Cardiac fibroblast (primary cell): ENCODE measurements at regions not wholly inside any gene's neighbourhood (a gene's known extent, or its start where the extent isn't known, plus 50 kb on each side); places are given as distances from the start of the nearest gene placed in this dataset.

Experiments used
- DNase-seq, 2 donors: peaks; one replicate each; pipeline versions ENCODE4 v3.0.0 to v3.0.0-alpha.2; 2010; ENCODE audit warnings: low read depth in 2 of 2
- H3K4me3 ChIP-seq, 2 donors: replicated peaks in 1 of 2; 1 replicate in 1 of 2; 2 replicates in 1 of 2; pipeline ENCODE4 v1.5.1; 2011; ENCODE audit warnings: low read depth in 2 of 2, low read length in 2 of 2, mild to moderate bottlenecking in 2 of 2, moderate library complexity in 1 of 2
- CTCF ChIP-seq: IDR thresholded peaks from one replicate; pipeline ENCODE4 v1.5.1; 2011; ENCODE audit warnings: low read depth, mild to moderate bottlenecking, low read length, inconsistent platforms

DNA sequence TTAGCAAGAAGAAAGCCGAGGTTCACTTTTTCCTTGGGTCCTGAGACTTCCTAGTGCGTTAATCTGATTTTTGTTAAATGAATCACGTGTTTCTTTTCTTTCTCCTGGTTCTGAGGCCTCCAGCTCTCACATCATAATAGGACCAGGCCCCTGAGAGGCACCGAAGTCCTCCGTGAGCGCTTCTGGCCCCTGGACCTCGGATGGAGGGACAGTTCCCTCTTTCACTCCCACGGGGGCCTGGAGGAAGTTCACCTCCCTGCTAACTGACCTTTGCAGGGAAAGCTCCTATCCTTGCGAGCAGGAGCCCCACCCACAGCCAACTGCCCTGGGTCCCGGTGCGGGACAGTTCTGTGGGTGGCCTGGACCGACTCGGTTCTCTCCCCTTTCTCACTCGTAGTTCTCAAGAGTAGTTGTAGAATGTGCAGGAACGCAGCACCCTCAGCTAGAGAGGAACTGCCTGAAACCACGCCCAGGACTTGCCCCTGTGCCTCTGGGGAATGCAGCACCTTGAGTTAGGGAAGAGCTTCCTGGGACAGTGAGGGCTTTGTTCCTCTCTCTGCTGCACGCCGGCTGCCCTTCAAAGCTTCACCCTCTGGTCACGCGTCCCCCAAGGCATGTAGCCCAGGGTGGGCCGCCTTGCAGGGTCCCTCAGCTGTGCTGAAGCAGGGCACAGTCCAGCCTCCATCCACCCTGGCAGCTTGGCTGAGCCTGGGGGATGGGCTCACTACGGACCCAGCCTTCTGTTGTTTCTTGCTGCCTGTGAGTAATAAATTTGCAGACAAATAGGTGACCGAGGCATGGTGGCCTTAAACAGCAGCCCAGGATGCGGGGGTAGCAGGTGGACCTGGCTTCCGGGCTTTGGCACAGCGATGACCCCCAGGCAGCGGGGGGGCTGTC is 264.6 kb downstream of the ADGRD1 start:
- TF ChIP-seq CTCF = no peak
- no peak overlapping the region for H3K4me3 ChIP-seq
- no peak for DNase-seq

DNA sequence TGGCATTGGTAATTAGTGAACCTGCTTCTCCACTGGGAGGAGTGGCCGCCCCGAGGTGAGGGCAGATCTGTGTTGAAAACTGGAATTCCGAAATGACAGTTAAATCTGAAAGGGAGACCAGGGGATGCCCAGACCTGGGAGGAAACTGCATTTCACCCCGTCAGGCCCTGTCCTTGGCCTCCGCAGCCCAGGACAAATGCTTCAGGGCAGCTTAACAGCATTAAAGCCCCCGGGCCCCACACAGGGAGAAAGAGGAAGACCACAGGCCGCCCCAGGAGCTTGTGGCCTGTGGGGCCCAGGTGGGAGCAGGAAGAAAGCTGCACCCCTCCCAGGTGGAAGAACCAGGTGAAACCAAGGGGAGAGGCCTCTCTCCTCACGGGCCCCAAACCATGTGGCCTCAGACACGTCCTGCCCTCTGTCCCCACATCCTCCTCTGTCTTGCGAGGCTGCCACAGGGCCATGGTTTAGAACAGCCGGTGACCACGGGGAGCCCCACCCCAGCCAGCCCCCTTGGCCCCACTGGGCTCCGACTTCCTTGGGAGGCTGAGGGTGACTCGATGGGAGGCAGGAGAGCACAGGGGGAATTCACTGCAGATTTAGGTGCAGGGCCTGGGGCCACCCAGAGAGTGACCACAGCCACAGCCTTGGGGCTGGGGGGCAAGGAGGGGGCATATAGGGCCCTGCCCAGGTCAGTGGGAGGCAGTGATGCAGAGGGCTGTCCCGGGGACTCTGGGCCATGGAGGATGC is 265.4 kb downstream of the ADGRD1 start:
- TF ChIP-seq CTCF = no peak
- no peak overlapping the region for H3K4me3 ChIP-seq
- no peak for DNase-seq

DNA sequence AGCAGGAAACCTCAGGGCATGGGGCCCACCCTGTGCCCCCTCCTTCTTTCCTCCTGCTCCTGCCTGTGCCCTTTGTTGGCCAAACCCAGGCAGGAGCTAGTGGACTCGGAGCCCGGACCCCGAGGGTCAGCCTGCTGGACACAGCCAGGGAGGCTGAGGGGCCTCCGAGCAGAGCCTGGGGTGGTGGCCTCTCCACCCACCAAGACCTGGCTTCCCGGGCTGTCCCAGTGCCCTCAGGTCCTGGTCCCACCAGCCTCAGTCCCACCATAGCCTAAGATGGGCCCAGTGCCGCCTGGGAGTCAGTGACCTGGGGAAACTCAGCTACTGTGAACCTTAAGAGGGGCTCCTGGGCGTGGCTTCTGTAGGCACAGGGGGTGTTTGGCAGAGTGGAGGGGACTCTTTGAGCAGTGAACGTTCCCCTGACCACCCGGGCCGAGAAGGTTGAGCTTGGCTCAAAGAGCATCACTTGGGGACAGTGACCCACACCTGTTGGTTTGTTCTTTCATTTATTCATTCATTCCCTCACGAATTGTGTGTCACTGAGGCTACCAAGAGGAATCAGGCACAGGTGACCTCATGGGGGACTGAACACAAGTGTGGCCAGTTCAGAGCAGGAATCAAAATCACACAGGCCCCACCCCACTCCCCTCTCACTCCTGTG is 266.1 kb downstream of the ADGRD1 start:
- TF ChIP-seq CTCF = no peak
- H3K4me3 ChIP-seq = no peak overlapping the region
- DNase-seq = no peak

- no peak for TF ChIP-seq CTCF
- DNase-seq = no peak
- no peak overlapping the region for H3K4me3 ChIP-seq
Observed at GRCh38 chr12:131220331-131220685, 266.6 kb downstream of the ADGRD1 start.

DNA sequence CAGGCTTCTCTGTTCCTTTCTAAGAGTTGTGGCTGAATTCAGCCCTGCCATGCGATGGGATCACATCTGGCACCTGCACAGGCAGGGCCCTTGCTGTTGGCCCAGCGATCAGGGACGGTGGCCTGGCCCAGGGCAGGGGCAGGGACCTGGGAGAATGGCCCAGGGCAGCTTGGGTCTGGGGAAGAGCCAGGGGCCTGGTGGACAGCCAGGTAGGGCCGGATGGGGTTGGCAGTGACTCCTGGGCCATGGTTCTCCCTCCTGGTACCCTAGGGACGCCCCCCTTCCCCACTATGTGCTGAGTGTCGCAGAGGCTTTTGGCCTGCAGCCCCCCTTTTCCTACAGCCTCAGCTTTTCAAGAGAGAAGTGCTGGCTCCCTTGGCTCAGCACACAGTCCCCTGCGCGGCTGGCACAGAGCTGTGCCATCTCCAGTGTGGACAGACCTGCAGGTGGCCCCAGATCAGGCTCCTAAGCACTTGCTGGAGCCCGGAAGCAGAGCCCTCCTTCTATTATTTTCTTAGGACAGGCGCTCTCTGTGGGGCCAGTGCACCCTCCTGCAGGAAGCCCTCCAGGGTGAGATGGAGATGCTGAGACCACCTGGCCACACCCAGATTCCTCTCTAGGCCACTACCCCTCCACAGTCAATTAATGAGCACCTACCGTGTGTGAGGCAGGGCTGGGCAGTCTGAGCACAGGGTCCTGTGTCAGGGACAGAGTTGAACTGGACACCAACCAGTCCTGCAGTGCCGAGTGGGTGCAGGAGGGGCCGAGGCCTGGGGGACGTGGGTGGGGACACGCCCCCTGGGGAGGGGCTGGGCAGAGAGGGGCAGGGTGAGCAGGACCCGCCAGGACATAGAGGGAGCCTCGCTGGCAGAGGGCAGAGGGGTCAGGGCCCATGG is 267.6 kb downstream of the ADGRD1 start:
- H3K4me3 ChIP-seq = no peak overlapping the region
- TF ChIP-seq CTCF = no peak
- no peak for DNase-seq

- H3K4me3 ChIP-seq = no peak overlapping the region
- DNase-seq = no peak
- TF ChIP-seq CTCF = no peak
Observed at GRCh38 chr12:131221957-131222328, 268.2 kb downstream of the ADGRD1 start.
